ACC112 (cell line): ENCODE measurements at regions not wholly inside any gene's neighbourhood (a gene's known extent, or its start where the extent isn't known, plus 50 kb on each side); places are given as distances from the start of the nearest gene placed in this dataset.
"Not testable (repeated sequence)": the region's sequence is repeated elsewhere in the genome, so short reads cannot be mapped to it uniquely, and the experiment has no call there.

Source experiments
- H2AFZ ChIP-seq: fragments of 200-600 bp; sonication (generic); one replicate; pipeline ENCODE4 v1.6.0; 2017; ENCODE audit warnings: antibody characterized with exemption, low read length; ENCODE audit not compliant: unreplicated experiment
- H3K27ac ChIP-seq: fragments of 200-600 bp; sonication (generic); 2 replicates; pipeline ENCODE4 v1.5.1; 2014; ENCODE audit warnings: low read depth, mild to moderate bottlenecking, antibody characterized with exemption, low read length, moderate library complexity
- H3K27me3 ChIP-seq: fragments of 200-600 bp; sonication (generic); 2 replicates; pipeline ENCODE4 v1.6.1; 2014; ENCODE audit warnings: mild to moderate bottlenecking, antibody characterized with exemption, low read length, moderate library complexity, mixed read lengths; ENCODE audit not compliant: insufficient read depth
- H3K36me3 ChIP-seq: fragments of 200-600 bp; sonication (generic); 2 replicates; pipeline ENCODE4 v1.6.1; 2016; ENCODE audit warnings: mild to moderate bottlenecking, antibody characterized with exemption, low read length, moderate library complexity, mixed read lengths; ENCODE audit not compliant: insufficient read depth
- H3K4me1 ChIP-seq: fragments of 200-600 bp; sonication (generic); one replicate; pipeline ENCODE4 v1.6.1; 2016; ENCODE audit warnings: low read length, mixed read lengths; ENCODE audit not compliant: insufficient read depth, unreplicated experiment, control insufficient read depth
- H3K4me3 ChIP-seq: fragments of 200-600 bp; sonication (generic); 2 replicates; pipeline ENCODE4 v1.5.1; 2014; ENCODE audit warnings: mild to moderate bottlenecking, low read depth, low read length
- H3K79me2 ChIP-seq: fragments of 200-600 bp; sonication (generic); one replicate; pipeline ENCODE4 v1.6.0; 2016; ENCODE audit warnings: low read length; ENCODE audit not compliant: control insufficient read depth, unreplicated experiment, insufficient read depth

DNA sequence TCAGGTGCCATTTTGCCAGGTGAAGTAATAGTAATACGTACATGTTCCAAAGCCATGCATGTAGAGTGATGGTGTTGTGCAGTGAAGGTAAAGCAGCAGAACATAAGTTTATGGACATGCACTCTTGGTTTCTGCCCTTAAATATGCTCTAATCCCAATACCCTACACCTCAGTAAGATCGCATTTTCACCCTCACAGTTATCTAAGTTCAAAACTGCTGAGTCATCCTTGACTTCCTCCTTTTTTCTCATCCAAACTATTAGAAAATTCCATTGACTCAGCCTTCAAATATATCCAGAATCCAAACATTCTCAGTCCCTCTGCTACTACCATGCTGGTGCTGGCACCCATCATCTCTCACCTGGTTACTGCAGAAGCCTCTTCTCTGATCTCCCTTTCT is 652.9 kb upstream of the IGFBP7 start:
- Histone ChIP-seq H3K36me3 (no peaks in the 10 kb centered on the region), H3K27me3 (no peaks in the 10 kb centered on the region), H3K4me1 (no peaks in the 10 kb centered on the region), H2AFZ (no peak overlapping the region), H3K27ac (no peak overlapping the region), H3K79me2 (no peaks in the 10 kb centered on the region), H3K4me3 (no peak overlapping the region)

DNA sequence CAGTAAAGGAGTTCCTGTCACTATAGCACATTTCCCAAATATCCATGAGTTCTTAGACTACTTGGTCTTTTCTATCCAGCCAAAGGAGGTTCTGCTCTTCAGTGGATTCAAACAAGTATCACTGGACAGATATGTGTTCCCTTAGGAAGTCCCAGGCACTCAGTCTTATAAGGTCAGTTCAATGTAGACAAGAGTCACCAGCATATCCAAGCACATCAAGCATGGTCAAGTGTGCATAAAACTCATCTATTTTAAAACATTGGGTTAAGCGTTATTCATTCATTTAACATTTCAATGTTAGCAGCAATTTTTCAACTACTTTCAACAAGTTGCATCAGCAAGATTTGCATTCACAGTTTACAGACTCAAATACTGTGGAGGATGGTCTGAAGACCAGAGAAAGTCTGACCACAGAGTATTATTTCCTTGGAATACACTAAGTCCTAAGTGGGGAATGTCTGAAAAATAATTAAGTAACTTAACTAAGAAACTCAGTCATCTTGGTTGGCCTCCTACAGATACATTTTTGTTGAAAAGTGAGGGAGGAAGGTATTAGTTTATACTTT is 630.5 kb upstream of the IGFBP7 start:
- Histone ChIP-seq H3K36me3 (no peaks in the 10 kb centered on the region), H3K4me1 (no peaks in the 10 kb centered on the region), H3K4me3 (no peak overlapping the region), H3K27me3 (no peaks in the 10 kb centered on the region), H3K79me2 (no peaks in the 10 kb centered on the region), H3K27ac (no peak overlapping the region), H2AFZ (no peak overlapping the region)

DNA sequence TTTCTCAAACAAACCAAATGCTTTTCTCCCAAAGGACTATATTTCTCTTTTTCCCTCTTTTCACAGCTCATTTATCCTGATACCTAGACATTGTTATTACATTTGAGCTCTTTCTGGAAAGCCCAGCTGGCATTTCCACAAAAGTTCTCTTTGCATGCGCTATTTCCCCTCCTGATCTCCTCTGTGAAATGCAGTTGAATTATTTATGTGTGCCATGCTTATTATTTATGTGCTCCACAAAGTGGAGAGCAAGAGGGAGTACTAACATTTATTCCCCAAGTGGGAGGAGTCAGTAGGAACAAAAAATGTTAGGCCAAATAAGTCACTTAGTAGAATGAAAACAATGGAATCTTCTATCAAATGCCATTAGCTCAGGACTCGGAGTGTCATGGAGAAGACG is 626.6 kb upstream of the IGFBP7 start:
- Histone ChIP-seq H3K4me1 (no peaks in the 10 kb centered on the region), H2AFZ (no peak overlapping the region), H3K36me3 (no peaks in the 10 kb centered on the region), H3K79me2 (no peaks in the 10 kb centered on the region), H3K27ac (no peak overlapping the region), H3K4me3 (no peak overlapping the region), H3K27me3 (no peaks in the 10 kb centered on the region)

DNA sequence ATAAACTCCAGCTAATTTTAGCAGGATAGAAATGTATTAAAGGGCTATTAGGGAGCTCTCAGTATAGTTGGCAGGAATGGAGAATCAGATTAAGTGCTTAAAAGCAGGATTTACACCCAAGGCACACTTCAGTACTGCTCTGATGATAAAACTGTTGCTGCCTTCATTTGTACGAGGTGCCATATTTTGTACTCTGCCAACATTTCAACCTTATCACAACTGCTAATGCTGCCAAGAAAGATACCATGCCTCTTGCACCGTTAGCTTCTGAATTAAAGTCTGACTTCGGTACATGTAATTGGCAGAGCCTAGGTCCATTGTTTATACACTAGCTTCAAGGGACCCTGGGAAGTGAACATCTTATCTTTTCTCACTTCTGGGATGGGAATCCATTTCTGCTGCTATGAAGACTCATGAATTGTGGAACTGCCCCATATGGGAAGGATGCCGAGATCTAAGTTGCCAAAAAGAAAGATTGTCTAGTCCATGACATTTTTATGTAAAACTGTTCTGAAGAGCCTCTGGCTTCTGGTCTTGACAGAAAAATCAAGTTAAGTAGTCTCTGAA is 624.0 kb upstream of the IGFBP7 start:
- Histone ChIP-seq H2AFZ (no peak overlapping the region), H3K4me1 (no peaks in the 10 kb centered on the region), H3K36me3 (no peaks in the 10 kb centered on the region), H3K79me2 (no peaks in the 10 kb centered on the region), H3K27ac (no peak overlapping the region), H3K4me3 (no peak overlapping the region), H3K27me3 (no peaks in the 10 kb centered on the region)

DNA sequence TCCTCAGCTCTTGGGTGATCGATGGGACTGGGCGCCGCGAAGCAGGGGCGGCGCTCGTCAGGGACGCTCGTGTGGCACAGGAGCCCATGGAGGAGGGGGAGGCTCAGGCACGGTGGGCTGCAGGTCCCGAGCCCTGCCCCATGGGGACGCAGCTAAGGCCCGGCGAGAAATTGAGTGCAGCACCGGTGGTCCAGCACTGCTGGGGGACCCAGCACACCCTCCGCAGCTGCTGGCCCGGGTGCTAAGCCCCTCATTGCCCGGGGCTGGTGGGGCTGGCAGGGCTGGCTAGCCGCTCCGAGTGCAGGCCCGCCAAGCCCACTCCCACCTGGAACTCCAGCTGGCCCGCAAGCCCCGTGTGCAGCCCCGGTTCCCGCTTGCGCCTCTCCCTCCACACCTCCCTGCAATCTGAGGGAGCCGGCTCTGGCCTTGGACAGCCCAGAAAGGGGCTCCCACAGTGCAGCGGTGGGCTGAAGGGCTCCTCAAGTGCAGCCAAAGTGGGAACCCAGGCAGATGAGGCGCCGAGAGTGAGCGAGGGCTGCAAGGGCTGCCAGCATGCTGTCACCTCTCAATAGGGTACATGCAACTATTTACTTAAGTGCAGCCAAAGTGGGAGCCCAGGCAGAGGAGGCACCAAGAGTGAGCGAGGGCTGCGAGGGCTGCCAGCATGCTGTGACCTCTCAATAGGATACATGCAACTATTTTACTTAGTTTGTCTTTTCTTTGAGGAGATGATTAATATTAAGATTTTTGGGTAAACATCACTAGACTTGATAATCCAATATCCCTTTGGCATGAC is 619.8 kb upstream of the IGFBP7 start:
- not testable (repeated sequence) for H3K4me1 ChIP-seq, H3K4me3 ChIP-seq, H2AFZ ChIP-seq, H3K27ac ChIP-seq, H3K36me3 ChIP-seq, H3K79me2 ChIP-seq, H3K27me3 ChIP-seq

DNA sequence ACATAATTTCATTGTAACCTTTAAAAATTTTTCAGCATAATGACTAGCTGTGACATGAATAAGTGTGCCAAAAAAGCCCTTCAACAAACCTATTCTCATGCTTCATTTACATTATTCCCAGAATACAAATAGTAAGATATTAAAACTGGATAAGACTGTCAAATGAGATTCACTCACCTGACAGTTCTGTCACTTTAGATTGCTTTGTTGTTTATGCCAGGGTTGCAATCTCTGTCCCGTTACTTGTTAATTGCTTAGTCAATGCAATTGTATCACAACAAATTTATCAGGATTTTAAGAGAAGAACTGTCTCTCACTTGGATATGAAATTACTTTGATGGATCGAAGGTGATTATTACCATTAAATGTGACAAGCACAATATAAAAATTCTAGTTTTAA is 616.0 kb upstream of the IGFBP7 start:
- Histone ChIP-seq H3K79me2 (no peaks in the 10 kb centered on the region), H3K4me3 (no peak overlapping the region), H3K36me3 (no peaks in the 10 kb centered on the region), H3K4me1 (no peaks in the 10 kb centered on the region), H3K27ac (no peak overlapping the region), H3K27me3 (no peaks in the 10 kb centered on the region), H2AFZ (no peak overlapping the region)

DNA sequence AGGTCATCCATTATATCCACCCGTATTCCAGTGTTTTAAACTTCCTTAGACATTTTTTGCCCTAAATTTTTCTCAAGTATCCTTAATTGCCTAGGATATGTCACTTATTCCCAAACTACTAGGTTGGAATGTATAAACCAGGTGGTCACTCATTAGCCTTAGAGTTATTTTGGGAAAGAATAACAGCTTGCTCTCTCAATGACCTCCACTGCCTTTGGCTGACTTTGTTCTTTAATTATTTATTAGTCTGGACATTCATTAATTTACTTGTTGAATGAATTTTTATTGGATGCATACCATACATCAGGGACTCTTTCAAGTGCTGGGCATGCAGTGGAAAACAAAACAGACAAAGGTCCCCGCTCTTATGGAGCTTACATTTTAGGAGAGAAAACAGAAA is 609.3 kb upstream of the IGFBP7 start:
- Histone ChIP-seq H2AFZ (no peak overlapping the region), H3K27me3 (no peaks in the 10 kb centered on the region), H3K36me3 (no peaks in the 10 kb centered on the region), H3K79me2 (no peaks in the 10 kb centered on the region), H3K27ac (no peak overlapping the region), H3K4me3 (no peak overlapping the region), H3K4me1 (no peaks in the 10 kb centered on the region)

DNA sequence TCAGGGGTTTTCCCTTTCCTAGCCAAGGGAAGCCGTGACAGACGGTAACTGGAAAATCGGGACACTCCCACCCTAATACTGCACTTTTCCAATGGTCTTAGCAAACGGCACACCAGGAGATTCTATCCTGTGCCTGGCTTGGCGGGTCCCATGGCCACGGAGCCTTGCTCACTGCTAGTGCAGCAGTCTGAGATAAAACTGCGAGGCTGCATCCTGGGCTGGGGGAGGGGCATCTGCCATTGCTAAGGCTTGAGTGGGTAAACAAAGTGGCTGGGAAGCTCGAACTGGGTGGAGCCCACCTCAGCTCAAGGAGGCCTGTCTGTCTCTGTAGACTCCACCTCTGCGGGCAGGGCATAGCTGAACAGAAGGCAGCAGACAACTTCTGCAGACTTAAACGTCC is 604.1 kb upstream of the IGFBP7 start:
- H3K79me2 ChIP-seq, H3K4me3 ChIP-seq, H2AFZ ChIP-seq, H3K4me1 ChIP-seq, H3K36me3 ChIP-seq, H3K27me3 ChIP-seq, H3K27ac ChIP-seq: not testable (repeated sequence)

DNA sequence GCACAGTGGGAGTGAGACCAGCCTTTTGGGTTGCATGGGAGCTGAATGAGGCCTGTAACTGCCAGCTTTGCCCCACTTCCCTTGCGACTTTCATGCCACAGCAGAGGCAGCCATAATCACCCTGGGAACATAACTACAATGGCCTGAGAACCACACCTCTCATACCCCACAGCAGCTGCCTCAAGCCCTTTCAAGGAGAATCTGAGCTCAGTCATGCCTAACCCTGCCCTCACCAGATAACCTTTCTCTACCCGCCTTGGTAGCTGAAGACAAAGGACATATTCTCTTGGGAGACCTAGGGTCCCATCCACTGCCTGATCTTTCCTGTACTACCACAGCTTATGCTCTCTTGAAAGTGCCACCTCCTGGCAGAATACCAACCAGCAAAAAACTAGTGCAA is 599.9 kb upstream of the IGFBP7 start:
- Histone ChIP-seq H3K36me3 (no peaks in the 10 kb centered on the region), H2AFZ (no peak overlapping the region), H3K27me3 (no peaks in the 10 kb centered on the region), H3K4me1 (no peaks in the 10 kb centered on the region), H3K27ac (no peak overlapping the region), H3K4me3 (no peak overlapping the region), H3K79me2 (no peaks in the 10 kb centered on the region)

DNA sequence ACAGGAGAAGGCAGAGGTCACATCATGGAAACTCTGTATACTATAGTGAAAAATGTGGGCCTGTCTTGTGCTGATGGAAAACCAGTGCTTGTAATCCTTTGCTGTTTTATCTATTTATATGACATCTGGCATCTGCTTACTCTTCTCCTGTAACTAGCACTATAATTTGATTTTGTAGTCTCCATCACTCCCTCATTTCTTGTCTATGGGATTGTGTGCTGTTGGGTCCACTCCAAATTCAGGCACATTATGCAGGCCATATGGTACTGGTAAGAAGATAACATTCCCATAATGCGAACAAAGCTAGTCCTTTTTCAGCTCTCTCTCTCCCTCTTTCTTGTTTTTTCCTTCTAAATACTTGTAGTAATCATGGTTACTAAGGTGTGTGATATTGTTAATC is 581.2 kb upstream of the IGFBP7 start:
- no peaks in the 10 kb centered on the region for H3K79me2 ChIP-seq
- H3K27ac ChIP-seq, result no peak overlapping the region
- no peaks in the 10 kb centered on the region for H3K27me3 ChIP-seq
- H2AFZ ChIP-seq, result no peak overlapping the region
- H3K4me1 ChIP-seq, result no peaks in the 10 kb centered on the region
- no peaks in the 10 kb centered on the region for H3K36me3 ChIP-seq
- H3K4me3 ChIP-seq, result no peak overlapping the region

DNA sequence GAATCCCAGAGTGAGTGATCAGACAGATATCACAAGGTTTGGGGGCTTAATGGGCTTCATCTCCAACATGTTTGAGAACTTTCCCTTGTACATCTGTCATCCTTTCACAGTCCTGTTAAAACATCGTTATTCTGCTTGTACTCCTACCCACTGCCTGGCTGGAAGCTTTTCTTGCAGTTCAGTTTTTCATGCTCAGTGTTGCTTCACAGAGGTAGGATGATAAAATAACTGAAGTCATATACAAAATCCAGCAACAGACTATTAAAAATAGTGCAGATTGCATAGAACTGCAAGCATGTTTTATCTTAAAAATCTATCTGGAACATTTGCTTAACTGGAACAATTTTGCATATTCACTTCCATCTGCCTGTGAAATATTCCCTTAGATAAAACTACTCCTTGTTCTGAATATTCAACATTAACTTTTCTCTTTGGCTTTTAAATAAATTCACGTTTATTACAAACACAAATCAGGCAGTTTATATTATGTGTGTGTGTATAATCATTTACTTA is 579.6 kb upstream of the IGFBP7 start:
- H3K4me3 ChIP-seq, result no peak overlapping the region
- no peak overlapping the region for H2AFZ ChIP-seq
- H3K27ac ChIP-seq, result no peak overlapping the region
- H3K4me1 ChIP-seq, result no peaks in the 10 kb centered on the region
- no peaks in the 10 kb centered on the region for H3K27me3 ChIP-seq
- H3K79me2 ChIP-seq, result no peaks in the 10 kb centered on the region
- no peaks in the 10 kb centered on the region for H3K36me3 ChIP-seq
